Thyroid gland (tissue), 4 donors: ENCODE measurements at regions not wholly inside any gene's neighbourhood (a gene's known extent, or its start where the extent isn't known, plus 50 kb on each side); places are given as distances from the start of the nearest gene placed in this dataset.

Experiments used
- CTCF ChIP-seq, 6 experiments: fragments of 200-600 bp in 3 of 6; fragments of 450-650 bp in 3 of 6; sonication (generic) in 3 of 6; IDR thresholded peaks; one replicate each; pipeline ENCODE4 v1.5.1; 2016 to 2019; ENCODE audit warnings: antibody characterized with exemption in 6 of 6, mild to moderate bottlenecking in 2 of 6, inconsistent platforms in 1 of 6, moderate library complexity in 1 of 6
- POLR2A ChIP-seq, 2 donors: fragments of 450-650 bp; IDR thresholded peaks; one replicate each; pipeline ENCODE4 v1.6.1; 2017; ENCODE audit warnings: antibody characterized with exemption in 2 of 2, mild to moderate bottlenecking in 2 of 2, moderate library complexity in 1 of 2

- TF ChIP-seq CTCF (IDR thresholded peaks at IDR 0.05) (no peak), POLR2A (IDR thresholded peaks at IDR 0.05) (no peak)
Observed at GRCh38 chr4:24677909-24678308, 93.6 kb upstream of the DHX15 start.
